GM19397 (cell line): ENCODE measurements at regions not wholly inside any gene's neighbourhood (a gene's known extent, or its start where the extent isn't known, plus 50 kb on each side); places are given as distances from the start of the nearest gene placed in this dataset.
"Not testable (repeated sequence)": the region's sequence is repeated elsewhere in the genome, so short reads cannot be mapped to it uniquely, and the experiment has no call there.

Experiments
- ATAC-seq: cut with Tn5 transposase; IDR thresholded peaks from one replicate; pipeline ENCODE4 v1.9.1; 2021; ENCODE audit warnings: mild to moderate bottlenecking, moderate library complexity; ENCODE audit not compliant: unreplicated experiment

GRCh38 chr12:68478516-68479260 is 132.0 kb upstream of the RAP1B start:
- ATAC-seq = no peak

DNA sequence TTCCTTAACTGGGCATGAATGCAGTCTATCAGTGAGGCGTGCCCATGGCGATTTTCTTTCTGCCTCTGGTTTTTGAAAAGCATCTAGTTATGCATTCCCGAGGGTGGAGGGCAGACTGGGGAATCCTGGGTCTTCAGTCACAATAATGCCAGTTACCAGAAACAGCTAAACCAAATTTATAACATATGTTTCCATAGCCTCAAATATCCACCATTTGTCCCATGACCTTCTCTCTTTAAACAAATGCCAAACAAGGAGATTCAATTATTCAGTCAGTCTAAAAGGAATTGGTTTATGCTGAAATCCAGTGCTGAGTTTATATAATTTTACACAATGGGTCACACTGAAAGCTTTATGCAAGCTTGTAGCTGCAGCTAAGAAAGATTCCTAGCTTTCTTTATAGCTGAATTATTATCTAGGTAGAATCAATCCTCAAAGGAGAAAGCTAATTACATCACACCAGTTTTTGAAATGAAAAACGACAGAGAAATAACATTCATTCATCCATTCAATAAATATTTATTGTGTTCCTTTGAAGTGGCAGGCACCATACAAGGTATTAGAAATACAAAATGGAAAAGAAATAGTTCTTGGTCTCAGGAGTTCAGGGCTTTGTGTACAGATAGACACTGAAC is 131.3 kb upstream of the RAP1B start:
- no peak for ATAC-seq

- no peak for ATAC-seq
Observed at GRCh38 chr12:68479896-68480291, 130.8 kb upstream of the RAP1B start.

- no peak for ATAC-seq
Observed at GRCh38 chr12:68480526-68480925, 130.2 kb upstream of the RAP1B start.

DNA sequence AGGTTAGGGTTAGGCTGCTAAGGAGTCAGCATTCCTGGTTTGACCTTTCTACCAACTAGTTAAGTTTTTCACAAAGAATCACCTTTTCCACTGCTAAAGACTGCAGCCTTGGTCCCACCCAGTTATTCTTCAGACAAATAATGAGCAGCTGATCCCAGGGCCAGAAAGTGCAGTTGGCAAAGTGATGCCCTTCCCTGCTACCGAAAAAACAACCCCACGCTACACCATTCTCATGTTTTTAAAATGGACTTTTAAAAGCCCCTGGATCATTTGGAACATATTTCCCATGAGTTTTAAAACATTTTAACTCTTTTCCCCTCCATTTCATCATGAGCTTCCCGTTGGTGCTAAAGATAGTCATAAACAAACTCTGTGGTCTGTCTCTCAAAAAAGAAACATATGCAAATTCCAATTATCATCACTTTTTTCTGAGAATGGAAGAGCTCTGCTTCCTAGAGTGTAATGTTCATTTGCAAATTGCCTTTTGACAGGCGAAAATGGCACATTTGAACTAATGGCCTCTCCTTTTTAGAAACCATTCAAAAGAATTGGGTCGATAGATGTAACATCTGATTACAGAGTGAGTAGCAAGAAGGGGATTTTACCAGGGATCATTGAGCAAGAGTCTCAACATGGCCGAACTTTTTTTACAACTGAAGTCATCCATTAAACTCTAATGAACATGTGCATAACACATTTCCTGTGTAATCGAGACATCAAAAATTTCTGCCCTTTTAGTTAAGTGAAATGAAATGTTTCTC is 129.3 kb upstream of the RAP1B start:
- peak; percentile 63 for ATAC-seq

DNA sequence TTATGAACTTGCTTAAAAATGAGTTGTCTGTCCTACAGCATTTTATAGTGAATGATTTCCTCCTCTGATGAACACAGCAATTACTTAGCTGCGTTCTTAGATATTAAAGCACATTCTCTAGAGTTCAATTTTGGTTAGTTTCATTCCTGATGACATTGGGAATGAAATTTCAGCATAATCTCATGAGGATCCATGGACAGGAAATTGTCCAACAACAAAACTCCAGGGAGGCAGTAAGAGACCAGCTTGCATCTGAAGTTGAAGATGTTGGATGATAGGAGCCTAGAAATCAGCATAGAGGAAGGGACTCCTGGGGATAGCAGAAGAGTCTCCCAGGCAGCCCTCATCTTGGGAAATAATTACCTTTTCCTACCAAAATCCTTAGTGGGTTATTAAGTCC is 128.7 kb upstream of the RAP1B start:
- no peak for ATAC-seq

GRCh38 chr12:68482660-68483059 is 128.0 kb upstream of the RAP1B start:
- peak; percentile 50 for ATAC-seq

DNA sequence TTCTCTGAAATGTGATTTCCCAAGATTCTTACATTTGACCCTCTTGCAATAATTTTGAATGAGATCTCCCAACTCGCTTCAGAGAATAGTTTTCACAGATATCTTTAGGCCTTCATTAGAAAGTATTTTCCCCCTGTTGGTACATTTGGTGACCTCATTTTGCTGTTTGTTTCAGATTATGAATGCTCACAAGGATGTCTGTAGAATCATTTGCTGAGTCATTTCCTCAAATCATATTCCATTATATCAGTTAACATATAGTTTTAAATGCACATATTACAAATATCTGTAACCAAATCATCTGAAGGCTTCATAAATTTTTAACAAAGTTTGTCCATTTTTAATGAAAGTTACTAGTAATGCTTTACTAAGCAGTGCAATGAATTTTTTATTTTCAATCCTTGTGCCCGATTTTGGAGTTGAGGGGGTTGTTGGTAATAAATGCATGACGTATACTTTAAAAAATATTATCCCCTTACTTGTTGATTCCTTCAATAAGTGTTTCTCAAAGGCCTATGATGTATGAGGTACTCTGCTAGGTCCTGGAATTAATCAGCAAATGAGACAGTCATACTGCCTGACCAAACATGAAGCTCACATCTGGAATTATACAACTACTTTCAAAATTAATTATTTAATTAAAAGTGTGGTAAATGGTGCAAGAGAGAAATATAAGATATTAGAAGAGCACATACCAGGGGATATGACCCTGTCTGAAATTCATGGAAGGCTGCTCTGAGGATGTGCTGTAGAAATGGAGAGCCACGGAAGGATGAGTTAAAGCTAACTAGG is 126.9 kb upstream of the RAP1B start:
- ATAC-seq = no peak

DNA sequence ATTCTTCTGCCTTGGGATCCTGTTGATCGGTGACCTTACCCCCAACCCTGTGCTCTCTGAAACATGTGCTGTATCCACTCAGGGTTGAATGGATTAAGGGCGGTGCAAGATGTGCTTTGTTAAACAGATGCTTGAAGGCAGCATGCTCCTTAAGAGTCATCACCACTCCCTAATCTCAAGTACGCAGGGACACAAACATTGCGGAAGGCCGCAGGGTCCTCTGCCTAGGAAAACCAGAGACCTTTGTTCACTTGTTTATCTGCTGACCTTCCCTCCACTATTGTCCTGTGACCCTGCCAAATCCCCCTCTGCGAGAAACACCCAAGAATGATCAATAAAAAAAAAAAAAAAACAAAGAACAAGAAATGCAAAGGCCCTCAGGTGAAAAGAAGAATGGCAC is 126.1 kb upstream of the RAP1B start:
- not testable (repeated sequence) for ATAC-seq

- ATAC-seq = not testable (repeated sequence)
Observed at GRCh38 chr12:68486449-68486848, 124.2 kb upstream of the RAP1B start.

DNA sequence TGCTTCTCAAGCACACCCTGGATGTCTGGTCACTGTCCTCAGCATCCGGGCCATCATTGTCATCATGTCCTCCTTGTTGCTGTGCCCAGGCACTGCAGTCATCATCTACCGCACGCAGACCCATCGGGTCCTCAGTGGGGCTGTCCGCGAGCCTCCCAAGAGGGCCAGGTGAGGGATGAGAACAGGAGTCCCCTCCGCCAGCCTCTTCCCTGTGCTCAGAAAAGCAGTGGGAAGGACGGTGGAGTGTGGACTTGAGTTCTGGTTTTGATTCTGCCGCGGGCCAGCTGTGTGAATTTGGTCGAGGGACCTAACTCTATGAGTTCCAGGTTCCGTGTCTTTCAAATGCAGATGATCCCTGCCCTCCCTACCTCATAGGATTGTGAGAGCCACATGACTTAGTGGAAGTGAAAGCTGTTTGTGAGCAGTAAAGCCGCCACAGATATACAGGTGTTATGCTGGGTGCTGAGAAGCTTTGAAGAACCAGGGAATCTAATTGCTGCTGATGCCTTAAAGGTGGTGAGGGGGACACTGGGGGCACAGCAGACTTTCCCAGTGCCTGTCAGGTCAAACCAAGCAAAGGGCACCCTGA is 122.9 kb upstream of the RAP1B start:
- no peak for ATAC-seq

- ATAC-seq = no peak
Observed at GRCh38 chr12:68489273-68489672, 121.4 kb upstream of the RAP1B start.

GRCh38 chr12:68490476-68490875 is 120.2 kb upstream of the RAP1B start:
- ATAC-seq = no peak

- no peak for ATAC-seq
Observed at GRCh38 chr12:68491204-68491960, 119.3 kb upstream of the RAP1B start.

- no peak for ATAC-seq
Observed at GRCh38 chr12:68495336-68496070, 115.2 kb upstream of the RAP1B start.

- no peak for ATAC-seq
Observed at GRCh38 chr12:68497107-68497506, 113.6 kb upstream of the RAP1B start.

GRCh38 chr12:68497702-68498101 is 113.0 kb upstream of the RAP1B start:
- ATAC-seq = no peak

GRCh38 chr12:68498736-68499135 is 112.0 kb upstream of the RAP1B start:
- ATAC-seq = no peak

- no peak for ATAC-seq
Observed at GRCh38 chr12:68499616-68500015, 111.1 kb upstream of the RAP1B start.
